ENCODE measurements at regions not wholly inside any gene's neighbourhood (a gene's known extent, or its start where the extent isn't known, plus 50 kb on each side); places are given as distances from the start of the nearest gene placed in this dataset.
"Not testable (repeated sequence)": the region's sequence is repeated elsewhere in the genome, so short reads cannot be mapped to it uniquely, and the experiment has no call there.

DNA sequence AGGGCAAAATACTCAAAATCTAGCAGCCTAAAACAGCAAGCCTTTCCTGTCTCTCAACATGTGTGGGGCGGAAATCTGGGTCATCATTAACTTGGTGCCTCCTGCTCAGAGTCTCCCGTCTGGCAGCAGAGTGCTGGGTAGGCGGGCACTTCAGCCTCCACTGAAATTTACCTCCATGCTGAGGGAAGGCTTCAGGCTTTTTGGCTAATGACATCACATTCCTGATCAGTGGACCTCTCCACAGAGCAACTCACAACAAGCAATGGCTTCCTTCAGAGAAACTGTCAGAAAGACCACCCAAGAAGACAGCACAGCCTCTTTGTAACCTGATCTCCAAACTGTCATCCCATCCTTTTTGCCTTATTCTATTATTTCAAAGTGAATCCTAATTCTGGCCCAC is 1109.0 kb downstream of the UQCRFS1 start (continued):
- TF ChIP-seq, protein P1, sequence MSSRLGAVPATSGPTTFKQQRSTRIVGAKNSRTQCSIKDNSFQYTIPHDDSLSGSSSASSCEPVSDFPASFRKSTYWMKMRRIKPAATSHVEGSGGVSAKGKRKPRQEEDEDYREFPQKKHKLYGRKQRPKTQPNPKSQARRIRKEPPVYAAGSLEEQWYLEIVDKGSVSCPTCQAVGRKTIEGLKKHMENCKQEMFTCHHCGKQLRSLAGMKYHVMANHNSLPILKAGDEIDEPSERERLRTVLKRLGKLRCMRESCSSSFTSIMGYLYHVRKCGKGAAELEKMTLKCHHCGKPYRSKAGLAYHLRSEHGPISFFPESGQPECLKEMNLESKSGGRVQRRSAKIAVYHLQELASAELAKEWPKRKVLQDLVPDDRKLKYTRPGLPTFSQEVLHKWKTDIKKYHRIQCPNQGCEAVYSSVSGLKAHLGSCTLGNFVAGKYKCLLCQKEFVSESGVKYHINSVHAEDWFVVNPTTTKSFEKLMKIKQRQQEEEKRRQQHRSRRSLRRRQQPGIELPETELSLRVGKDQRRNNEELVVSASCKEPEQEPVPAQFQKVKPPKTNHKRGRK (CRISPR knock-in tag; IDR thresholded peaks at IDR 0.05; ENCODE audit: borderline replicate concordance) = no peak

DNA sequence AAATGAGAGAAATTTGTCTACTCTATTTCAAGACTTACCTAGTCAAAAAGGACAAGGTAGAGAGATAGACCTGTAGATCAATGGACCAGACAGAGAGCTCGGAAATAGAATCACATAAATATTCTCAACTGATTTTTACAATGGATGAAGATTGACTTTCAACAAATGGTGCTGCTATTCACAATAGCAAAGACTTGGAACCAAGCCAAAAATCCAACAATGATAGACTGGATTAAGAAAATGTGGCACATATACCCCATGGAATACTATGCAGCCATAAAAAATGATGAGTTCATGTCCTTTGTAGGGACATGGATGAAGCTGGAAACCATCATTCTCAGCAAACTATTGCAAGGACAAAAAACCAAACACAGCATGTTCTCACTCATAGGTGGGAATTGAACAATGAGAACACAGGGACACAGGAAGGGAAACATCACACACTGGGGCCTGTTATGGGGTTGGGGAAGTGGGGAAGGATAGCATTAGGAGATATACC is 1128.2 kb downstream of the UQCRFS1 start:
- ATAC-seq; H3K27ac Mint-ChIP-seq; H3K36me3 Mint-ChIP-seq; H3K4me1 Mint-ChIP-seq; POLR2A ChIA-PET; DNase-seq (ENCODE audit: low spot score); CTCF ChIA-PET; H3K4me3 Mint-ChIP-seq; H3K27me3 Mint-ChIP-seq (ENCODE audit: low read depth): not testable (repeated sequence)
- H3K9me3 Mint-ChIP-seq = peaks cover 36% of the 10 kb centered on the region

DNA sequence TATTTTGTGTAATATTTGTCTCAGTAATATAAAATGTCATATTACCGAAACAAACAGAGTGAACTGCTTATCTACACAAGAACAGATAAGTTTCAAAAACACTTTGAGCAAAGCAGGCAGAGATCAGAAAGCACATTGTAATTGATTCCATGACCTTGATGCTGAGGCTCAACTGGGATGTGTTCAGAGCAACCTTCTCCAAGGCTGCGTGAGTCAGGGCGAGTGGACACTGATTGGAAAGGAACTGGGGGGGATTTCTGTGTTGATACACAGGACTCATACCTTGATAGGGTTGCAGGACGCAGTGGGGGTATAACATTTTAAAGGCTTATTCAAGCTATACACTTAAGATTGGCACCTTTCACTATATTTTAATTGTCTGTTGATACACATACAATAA is 1136.3 kb downstream of the UQCRFS1 start:
- peaks cover 3% of the 10 kb centered on the region; the same call in 1 of the 2 replicates for H3K36me3 Mint-ChIP-seq
- H3K27ac Mint-ChIP-seq = no peak overlapping the region
- no peaks in the 10 kb centered on the region for H3K4me1 Mint-ChIP-seq
- no peak for ATAC-seq
- peaks cover 3% of the 10 kb centered on the region; the same call in 1 of the 2 replicates for H3K27me3 Mint-ChIP-seq (ENCODE audit: low read depth)
- DNase-seq (ENCODE audit: low spot score) = no peak
- CTCF ChIA-PET = no interaction called here
- H3K9me3 Mint-ChIP-seq = peaks cover 19% of the 10 kb centered on the region
- POLR2A ChIA-PET = no interaction called here
- no peak overlapping the region for H3K4me3 Mint-ChIP-seq
- TF ChIP-seq, protein P2, sequence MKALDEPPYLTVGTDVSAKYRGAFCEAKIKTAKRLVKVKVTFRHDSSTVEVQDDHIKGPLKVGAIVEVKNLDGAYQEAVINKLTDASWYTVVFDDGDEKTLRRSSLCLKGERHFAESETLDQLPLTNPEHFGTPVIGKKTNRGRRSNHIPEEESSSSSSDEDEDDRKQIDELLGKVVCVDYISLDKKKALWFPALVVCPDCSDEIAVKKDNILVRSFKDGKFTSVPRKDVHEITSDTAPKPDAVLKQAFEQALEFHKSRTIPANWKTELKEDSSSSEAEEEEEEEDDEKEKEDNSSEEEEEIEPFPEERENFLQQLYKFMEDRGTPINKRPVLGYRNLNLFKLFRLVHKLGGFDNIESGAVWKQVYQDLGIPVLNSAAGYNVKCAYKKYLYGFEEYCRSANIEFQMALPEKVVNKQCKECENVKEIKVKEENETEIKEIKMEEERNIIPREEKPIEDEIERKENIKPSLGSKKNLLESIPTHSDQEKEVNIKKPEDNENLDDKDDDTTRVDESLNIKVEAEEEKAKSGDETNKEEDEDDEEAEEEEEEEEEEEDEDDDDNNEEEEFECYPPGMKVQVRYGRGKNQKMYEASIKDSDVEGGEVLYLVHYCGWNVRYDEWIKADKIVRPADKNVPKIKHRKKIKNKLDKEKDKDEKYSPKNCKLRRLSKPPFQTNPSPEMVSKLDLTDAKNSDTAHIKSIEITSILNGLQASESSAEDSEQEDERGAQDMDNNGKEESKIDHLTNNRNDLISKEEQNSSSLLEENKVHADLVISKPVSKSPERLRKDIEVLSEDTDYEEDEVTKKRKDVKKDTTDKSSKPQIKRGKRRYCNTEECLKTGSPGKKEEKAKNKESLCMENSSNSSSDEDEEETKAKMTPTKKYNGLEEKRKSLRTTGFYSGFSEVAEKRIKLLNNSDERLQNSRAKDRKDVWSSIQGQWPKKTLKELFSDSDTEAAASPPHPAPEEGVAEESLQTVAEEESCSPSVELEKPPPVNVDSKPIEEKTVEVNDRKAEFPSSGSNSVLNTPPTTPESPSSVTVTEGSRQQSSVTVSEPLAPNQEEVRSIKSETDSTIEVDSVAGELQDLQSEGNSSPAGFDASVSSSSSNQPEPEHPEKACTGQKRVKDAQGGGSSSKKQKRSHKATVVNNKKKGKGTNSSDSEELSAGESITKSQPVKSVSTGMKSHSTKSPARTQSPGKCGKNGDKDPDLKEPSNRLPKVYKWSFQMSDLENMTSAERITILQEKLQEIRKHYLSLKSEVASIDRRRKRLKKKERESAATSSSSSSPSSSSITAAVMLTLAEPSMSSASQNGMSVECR (CRISPR knock-in tag; IDR thresholded peaks at IDR 0.05; ENCODE audit: borderline replicate concordance) = no peak
- TF ChIP-seq SMAD3 (CRISPR knock-in tag; IDR thresholded peaks at IDR 0.05; ENCODE audit: borderline replicate concordance) (no peak), FOXK1 (CRISPR knock-in tag; IDR thresholded peaks at IDR 0.05) (no peak), ZNF263 (CRISPR knock-in tag; IDR thresholded peaks at IDR 0.05; ENCODE audit: low read depth) (no peak), GABPB1 (CRISPR knock-in tag; IDR thresholded peaks at IDR 0.05) (no peak), SOX15 (CRISPR knock-in tag; IDR thresholded peaks at IDR 0.05) (no peak), TEAD4 (CRISPR knock-in tag; IDR thresholded peaks at IDR 0.05) (no peak), ZNF416 (CRISPR knock-in tag; IDR thresholded peaks at IDR 0.05) (no peak), NFATC4 (CRISPR knock-in tag; IDR thresholded peaks at IDR 0.05) (no peak), ZNF121 (CRISPR knock-in tag; IDR thresholded peaks at IDR 0.05) (no peak), CREB1 (CRISPR knock-in tag; IDR thresholded peaks at IDR 0.05) (no peak), NR1H2 (CRISPR knock-in tag; IDR thresholded peaks at IDR 0.05) (no peak)
- TF ChIP-seq, protein P3, sequence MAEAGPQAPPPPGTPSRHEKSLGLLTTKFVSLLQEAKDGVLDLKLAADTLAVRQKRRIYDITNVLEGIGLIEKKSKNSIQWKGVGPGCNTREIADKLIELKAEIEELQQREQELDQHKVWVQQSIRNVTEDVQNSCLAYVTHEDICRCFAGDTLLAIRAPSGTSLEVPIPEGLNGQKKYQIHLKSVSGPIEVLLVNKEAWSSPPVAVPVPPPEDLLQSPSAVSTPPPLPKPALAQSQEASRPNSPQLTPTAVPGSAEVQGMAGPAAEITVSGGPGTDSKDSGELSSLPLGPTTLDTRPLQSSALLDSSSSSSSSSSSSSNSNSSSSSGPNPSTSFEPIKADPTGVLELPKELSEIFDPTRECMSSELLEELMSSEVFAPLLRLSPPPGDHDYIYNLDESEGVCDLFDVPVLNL (CRISPR knock-in tag; IDR thresholded peaks at IDR 0.05; ENCODE audit: borderline replicate concordance, low read depth) = no peak
- TF ChIP-seq, protein P4, sequence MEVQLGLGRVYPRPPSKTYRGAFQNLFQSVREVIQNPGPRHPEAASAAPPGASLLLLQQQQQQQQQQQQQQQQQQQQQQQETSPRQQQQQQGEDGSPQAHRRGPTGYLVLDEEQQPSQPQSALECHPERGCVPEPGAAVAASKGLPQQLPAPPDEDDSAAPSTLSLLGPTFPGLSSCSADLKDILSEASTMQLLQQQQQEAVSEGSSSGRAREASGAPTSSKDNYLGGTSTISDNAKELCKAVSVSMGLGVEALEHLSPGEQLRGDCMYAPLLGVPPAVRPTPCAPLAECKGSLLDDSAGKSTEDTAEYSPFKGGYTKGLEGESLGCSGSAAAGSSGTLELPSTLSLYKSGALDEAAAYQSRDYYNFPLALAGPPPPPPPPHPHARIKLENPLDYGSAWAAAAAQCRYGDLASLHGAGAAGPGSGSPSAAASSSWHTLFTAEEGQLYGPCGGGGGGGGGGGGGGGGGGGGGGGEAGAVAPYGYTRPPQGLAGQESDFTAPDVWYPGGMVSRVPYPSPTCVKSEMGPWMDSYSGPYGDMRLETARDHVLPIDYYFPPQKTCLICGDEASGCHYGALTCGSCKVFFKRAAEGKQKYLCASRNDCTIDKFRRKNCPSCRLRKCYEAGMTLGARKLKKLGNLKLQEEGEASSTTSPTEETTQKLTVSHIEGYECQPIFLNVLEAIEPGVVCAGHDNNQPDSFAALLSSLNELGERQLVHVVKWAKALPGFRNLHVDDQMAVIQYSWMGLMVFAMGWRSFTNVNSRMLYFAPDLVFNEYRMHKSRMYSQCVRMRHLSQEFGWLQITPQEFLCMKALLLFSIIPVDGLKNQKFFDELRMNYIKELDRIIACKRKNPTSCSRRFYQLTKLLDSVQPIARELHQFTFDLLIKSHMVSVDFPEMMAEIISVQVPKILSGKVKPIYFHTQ (CRISPR knock-in tag; IDR thresholded peaks at IDR 0.05) = no peak
- TF ChIP-seq, protein P5, sequence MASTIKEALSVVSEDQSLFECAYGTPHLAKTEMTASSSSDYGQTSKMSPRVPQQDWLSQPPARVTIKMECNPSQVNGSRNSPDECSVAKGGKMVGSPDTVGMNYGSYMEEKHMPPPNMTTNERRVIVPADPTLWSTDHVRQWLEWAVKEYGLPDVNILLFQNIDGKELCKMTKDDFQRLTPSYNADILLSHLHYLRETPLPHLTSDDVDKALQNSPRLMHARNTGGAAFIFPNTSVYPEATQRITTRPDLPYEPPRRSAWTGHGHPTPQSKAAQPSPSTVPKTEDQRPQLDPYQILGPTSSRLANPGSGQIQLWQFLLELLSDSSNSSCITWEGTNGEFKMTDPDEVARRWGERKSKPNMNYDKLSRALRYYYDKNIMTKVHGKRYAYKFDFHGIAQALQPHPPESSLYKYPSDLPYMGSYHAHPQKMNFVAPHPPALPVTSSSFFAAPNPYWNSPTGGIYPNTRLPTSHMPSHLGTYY (CRISPR knock-in tag; IDR thresholded peaks at IDR 0.05) = no peak
- TF ChIP-seq, protein P6, sequence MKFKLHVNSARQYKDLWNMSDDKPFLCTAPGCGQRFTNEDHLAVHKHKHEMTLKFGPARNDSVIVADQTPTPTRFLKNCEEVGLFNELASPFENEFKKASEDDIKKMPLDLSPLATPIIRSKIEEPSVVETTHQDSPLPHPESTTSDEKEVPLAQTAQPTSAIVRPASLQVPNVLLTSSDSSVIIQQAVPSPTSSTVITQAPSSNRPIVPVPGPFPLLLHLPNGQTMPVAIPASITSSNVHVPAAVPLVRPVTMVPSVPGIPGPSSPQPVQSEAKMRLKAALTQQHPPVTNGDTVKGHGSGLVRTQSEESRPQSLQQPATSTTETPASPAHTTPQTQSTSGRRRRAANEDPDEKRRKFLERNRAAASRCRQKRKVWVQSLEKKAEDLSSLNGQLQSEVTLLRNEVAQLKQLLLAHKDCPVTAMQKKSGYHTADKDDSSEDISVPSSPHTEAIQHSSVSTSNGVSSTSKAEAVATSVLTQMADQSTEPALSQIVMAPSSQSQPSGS (CRISPR knock-in tag; IDR thresholded peaks at IDR 0.05; ENCODE audit: borderline replicate concordance, low read depth) = no peak

Measured in WTC11 (cell line).